Tibial nerve (tissue), 4 donors: ENCODE measurements at regions not wholly inside any gene's neighbourhood (a gene's known extent, or its start where the extent isn't known, plus 50 kb on each side); places are given as distances from the start of the nearest gene placed in this dataset.

Experiments
- CTCF ChIP-seq, 5 experiments: fragments of 200-600 bp in 3 of 5; fragments of 450-650 bp in 2 of 5; sonication (generic) in 3 of 5; IDR thresholded peaks; one replicate each; pipeline ENCODE4 v1.5.1; 2016 to 2019; ENCODE audit warnings: antibody characterized with exemption in 5 of 5, mild to moderate bottlenecking in 3 of 5, moderate library complexity in 2 of 5
- EP300 ChIP-seq, 2 donors: sonication (generic); formaldehyde crosslinking; IDR thresholded peaks; one replicate each; pipeline ENCODE4 v1.6.1; 2017; ENCODE audit warnings: antibody characterized with exemption in 2 of 2, mild to moderate bottlenecking in 1 of 2
- POLR2A ChIP-seq, 2 donors: fragments of 450-650 bp; IDR thresholded peaks; one replicate each; pipeline ENCODE4 v1.6.1; 2017; ENCODE audit warnings: antibody characterized with exemption in 2 of 2, mild to moderate bottlenecking in 2 of 2, moderate library complexity in 2 of 2

GRCh38 chr5:58183078-58183785 is 276.7 kb downstream of the PLK2 start:
- TF ChIP-seq CTCF (IDR thresholded peaks at IDR 0.05): no peak
- TF ChIP-seq POLR2A (IDR thresholded peaks at IDR 0.05): no peak
- TF ChIP-seq EP300 (IDR thresholded peaks at IDR 0.05): no peak
